GM12874 (cell line): ENCODE measurements at regions not wholly inside any gene's neighbourhood (a gene's known extent, or its start where the extent isn't known, plus 50 kb on each side); places are given as distances from the start of the nearest gene placed in this dataset.

Experiments
- TF ChIP-seq, protein P1 (sequence below): IDR thresholded peaks from 2 replicates; pipeline ENCODE4 v1.5.1; 2011; ENCODE audit warnings: low read depth, mild to moderate bottlenecking, control low read depth, low read length, moderate library complexity; ENCODE audit not compliant: insufficient read depth

DNA sequence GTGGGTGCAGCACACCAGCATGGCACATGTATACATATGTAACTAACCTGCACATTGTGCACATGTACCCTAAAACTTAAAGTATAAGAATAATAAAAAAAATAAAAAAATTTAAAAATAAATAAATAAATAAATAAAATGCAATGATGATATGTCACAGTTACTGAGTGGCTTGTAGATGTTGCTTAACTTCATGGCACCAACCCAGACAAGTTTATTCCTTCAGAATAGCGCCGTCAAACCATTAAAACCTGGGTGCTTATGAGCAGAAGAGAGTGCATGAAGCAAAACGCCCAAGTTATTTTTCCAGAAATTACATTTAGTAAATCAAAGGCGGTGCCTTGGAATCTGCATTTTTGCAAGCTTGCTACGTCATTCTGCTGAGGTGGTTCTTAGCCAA, 417.9 kb downstream of the AEBP2 start:
- TF ChIP-seq, protein P1, sequence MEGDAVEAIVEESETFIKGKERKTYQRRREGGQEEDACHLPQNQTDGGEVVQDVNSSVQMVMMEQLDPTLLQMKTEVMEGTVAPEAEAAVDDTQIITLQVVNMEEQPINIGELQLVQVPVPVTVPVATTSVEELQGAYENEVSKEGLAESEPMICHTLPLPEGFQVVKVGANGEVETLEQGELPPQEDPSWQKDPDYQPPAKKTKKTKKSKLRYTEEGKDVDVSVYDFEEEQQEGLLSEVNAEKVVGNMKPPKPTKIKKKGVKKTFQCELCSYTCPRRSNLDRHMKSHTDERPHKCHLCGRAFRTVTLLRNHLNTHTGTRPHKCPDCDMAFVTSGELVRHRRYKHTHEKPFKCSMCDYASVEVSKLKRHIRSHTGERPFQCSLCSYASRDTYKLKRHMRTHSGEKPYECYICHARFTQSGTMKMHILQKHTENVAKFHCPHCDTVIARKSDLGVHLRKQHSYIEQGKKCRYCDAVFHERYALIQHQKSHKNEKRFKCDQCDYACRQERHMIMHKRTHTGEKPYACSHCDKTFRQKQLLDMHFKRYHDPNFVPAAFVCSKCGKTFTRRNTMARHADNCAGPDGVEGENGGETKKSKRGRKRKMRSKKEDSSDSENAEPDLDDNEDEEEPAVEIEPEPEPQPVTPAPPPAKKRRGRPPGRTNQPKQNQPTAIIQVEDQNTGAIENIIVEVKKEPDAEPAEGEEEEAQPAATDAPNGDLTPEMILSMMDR, result no peak

- TF ChIP-seq, protein P1, result no peak
Observed at GRCh38 chr12:19867151-19867550, 427.9 kb downstream of the AEBP2 start.

DNA sequence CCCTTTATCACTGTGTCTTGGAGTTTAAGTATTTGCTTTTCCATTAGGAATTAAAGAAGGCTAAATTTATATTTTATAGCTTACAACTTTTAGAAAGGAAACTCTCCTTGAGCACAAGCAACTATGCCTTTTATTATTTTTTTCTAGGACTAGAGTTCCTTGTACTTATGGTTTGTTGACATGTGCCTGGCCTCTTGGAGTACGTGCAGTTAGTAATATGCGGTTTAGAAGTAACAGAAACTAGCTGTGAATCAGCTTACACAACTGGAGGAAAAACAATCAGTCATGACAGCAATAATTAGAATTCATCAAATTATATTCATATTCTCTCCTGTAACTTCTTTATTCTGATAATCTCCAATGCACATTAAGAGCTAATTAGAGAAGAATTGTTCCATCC, 428.7 kb downstream of the AEBP2 start:
- TF ChIP-seq, protein P1, result no peak

GRCh38 chr12:19869413-19869812, 430.1 kb downstream of the AEBP2 start:
- TF ChIP-seq, protein P1, result no peak

GRCh38 chr12:19872621-19873540, 433.6 kb downstream of the AEBP2 start:
- TF ChIP-seq, protein P1, result no peak

DNA sequence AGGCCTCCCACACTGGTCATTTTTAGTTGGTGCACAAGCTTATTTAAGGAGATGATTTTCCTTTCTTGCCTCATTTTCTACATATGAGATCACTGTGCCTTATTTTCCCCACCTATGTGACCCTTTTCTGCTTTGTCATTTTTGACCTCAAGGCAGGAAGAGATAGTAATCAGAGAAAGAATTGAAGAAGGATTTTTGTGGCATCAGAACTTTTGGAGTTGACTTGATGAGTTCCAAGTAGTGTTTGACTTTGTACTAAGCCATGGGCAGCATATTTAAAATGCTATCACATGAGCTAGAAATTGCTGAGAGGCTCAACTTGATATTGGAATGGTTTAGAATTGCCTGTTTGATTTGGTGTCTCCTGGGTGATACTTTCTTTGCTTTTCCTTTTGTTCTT, 440.8 kb downstream of the AEBP2 start:
- TF ChIP-seq, protein P1, result no peak

DNA sequence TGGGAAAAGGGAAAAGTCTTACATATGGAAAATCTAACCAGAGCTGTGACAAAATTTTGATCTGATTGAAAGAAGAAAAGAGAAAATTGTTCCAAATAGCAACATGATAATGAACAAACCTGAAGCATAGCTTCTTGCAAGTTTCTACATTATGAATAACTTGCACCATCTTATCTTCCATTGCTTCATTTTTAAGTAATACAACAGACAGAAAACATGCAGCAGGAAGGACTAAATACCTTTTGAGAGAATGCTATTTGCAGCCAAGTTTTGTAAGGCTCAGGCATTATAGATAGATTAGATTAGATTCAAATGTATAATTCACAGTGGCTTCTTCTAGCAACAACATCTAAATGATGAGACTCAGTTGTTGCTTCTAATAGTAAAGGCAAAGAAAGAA, 441.4 kb downstream of the AEBP2 start:
- TF ChIP-seq, protein P1, result no peak
